H9 (cell line): ENCODE measurements at regions not wholly inside any gene's neighbourhood (a gene's known extent, or its start where the extent isn't known, plus 50 kb on each side); places are given as distances from the start of the nearest gene placed in this dataset.

Experiments used
- DNase-seq: peaks from one replicate; pipeline ENCODE4 v3.0.0-alpha.2; 2017
- H2AFZ ChIP-seq: one replicate; pipeline ENCODE4 v1.6.1; 2013; ENCODE audit warnings: mild to moderate bottlenecking, low read length, control low read depth, moderate library complexity
- H2AK5ac ChIP-seq: 2 replicates; pipeline ENCODE4 v1.6.1; 2013; ENCODE audit warnings: low read length, control low read depth, mixed read lengths; ENCODE audit not compliant: insufficient read length
- H2BK120ac ChIP-seq: one replicate; pipeline ENCODE4 v1.6.1; 2013; ENCODE audit warnings: low read depth, mild to moderate bottlenecking, low read length, control low read depth, inconsistent platforms; ENCODE audit not compliant: poor library complexity, severe bottlenecking
- H2BK12ac ChIP-seq: 2 replicates; pipeline ENCODE4 v1.6.1; 2013; ENCODE audit warnings: low read length, control low read depth, mixed read lengths, low read depth; ENCODE audit not compliant: insufficient read length
- H2BK15ac ChIP-seq: 2 replicates; pipeline ENCODE4 v1.6.1; 2013; ENCODE audit warnings: low read depth, low read length, control low read depth
- H2BK20ac ChIP-seq: one replicate; pipeline ENCODE4 v1.6.1; 2013; ENCODE audit warnings: low read depth, mild to moderate bottlenecking, low read length, control low read depth, inconsistent platforms; ENCODE audit not compliant: poor library complexity, severe bottlenecking
- H2BK5ac ChIP-seq: 2 replicates; pipeline ENCODE4 v1.6.1; 2013; ENCODE audit warnings: low read length, control low read depth, mixed read lengths; ENCODE audit not compliant: insufficient read length
- H3K14ac ChIP-seq: 2 replicates; pipeline ENCODE4 v1.6.1; 2013; ENCODE audit warnings: low read length, control low read depth; ENCODE audit not compliant: insufficient read depth
- H3K18ac ChIP-seq: 2 replicates; pipeline ENCODE4 v1.6.1; 2013; ENCODE audit warnings: low read depth, mild to moderate bottlenecking, mixed read lengths, low read length, control low read depth; ENCODE audit not compliant: insufficient read length
- H3K23ac ChIP-seq: 2 replicates; pipeline ENCODE4 v1.6.1; 2013; ENCODE audit warnings: low read length, control low read depth, mixed read lengths, low read depth; ENCODE audit not compliant: insufficient read length
- H3K23me2 ChIP-seq: 2 replicates; pipeline ENCODE4 v1.6.1; 2013; ENCODE audit warnings: low read depth, mild to moderate bottlenecking, mixed read lengths, low read length, control low read depth; ENCODE audit not compliant: insufficient read length, poor library complexity, severe bottlenecking
- H3K27ac ChIP-seq: 2 replicates; pipeline ENCODE4 v1.5.1; 2013; ENCODE audit warnings: low read length, control low read depth, mixed read lengths, low read depth; ENCODE audit not compliant: insufficient read length
- H3K27me3 ChIP-seq: 2 replicates; pipeline ENCODE4 v1.6.1; 2013; ENCODE audit warnings: low read length, control low read depth, inconsistent platforms; ENCODE audit not compliant: insufficient read depth
- H3K4ac ChIP-seq: 2 replicates; pipeline ENCODE4 v1.6.1; 2013; ENCODE audit warnings: low read depth, mild to moderate bottlenecking, control low read depth, inconsistent platforms, low read length, moderate library complexity
- H3K4me1 ChIP-seq: 2 replicates; pipeline ENCODE4 v1.6.1; 2013; ENCODE audit warnings: low read length, control low read depth, inconsistent platforms; ENCODE audit not compliant: insufficient read depth
- H3K4me2 ChIP-seq: 2 replicates; pipeline ENCODE4 v1.6.1; 2013; ENCODE audit warnings: low read length, control low read depth, mixed read lengths; ENCODE audit not compliant: insufficient read length, insufficient read depth
- H3K56ac ChIP-seq: 2 replicates; pipeline ENCODE4 v1.6.1; 2013; ENCODE audit warnings: low read depth, mild to moderate bottlenecking, mixed read lengths, low read length, control low read depth; ENCODE audit not compliant: insufficient read length
- H3K79me1 ChIP-seq: 2 replicates; pipeline ENCODE4 v1.6.1; 2013; ENCODE audit warnings: low read depth, mild to moderate bottlenecking, moderate library complexity, low read length, control low read depth, inconsistent platforms; ENCODE audit not compliant: insufficient read depth, poor library complexity, severe bottlenecking
- H3K79me2 ChIP-seq: 2 replicates; pipeline ENCODE4 v1.6.1; 2013; ENCODE audit warnings: low read length, control low read depth, inconsistent platforms; ENCODE audit not compliant: insufficient read depth
- H3K9ac ChIP-seq: 2 replicates; pipeline ENCODE4 v1.6.1; 2013; ENCODE audit warnings: low read length, control low read depth, mixed read lengths; ENCODE audit not compliant: insufficient read length; ENCODE audit errors: extremely low read depth
- H3K9me3 ChIP-seq: one replicate; pipeline ENCODE4 v1.6.1; 2013; ENCODE audit warnings: low read depth, low read length, inconsistent platforms; ENCODE audit not compliant: control insufficient read depth
- H3T11ph ChIP-seq: one replicate; pipeline ENCODE4 v1.6.1; 2013; ENCODE audit warnings: mild to moderate bottlenecking, low read length, control low read depth, inconsistent platforms
- H4K20me1 ChIP-seq: one replicate; pipeline ENCODE4 v1.6.1; 2013; ENCODE audit not compliant: control insufficient read depth, insufficient read length, insufficient read depth
- H4K5ac ChIP-seq: 2 replicates; pipeline ENCODE4 v1.6.1; 2013; ENCODE audit warnings: low read depth, mild to moderate bottlenecking, mixed read lengths, low read length, control low read depth; ENCODE audit not compliant: insufficient read length
- H4K8ac ChIP-seq: replicated peaks from 2 replicates; pipeline ENCODE4 v1.6.1; 2013; ENCODE audit warnings: low read length, control low read depth, mixed read lengths, low read depth; ENCODE audit not compliant: insufficient read length
- H4K91ac ChIP-seq: 2 replicates; pipeline ENCODE4 v1.6.1; 2013; ENCODE audit warnings: low read depth, mild to moderate bottlenecking, moderate library complexity, mixed read lengths, low read length, control low read depth; ENCODE audit not compliant: insufficient read length
- H3K27ac Mint-ChIP-seq, 3 experiments: 2 replicates in 2 of 3; 3 replicates in 1 of 3; pipeline ENCODE4 v1.8.0; 2020 to 2021; ENCODE audit warnings: mixed read lengths in 3 of 3, mild to moderate bottlenecking in 1 of 3, moderate library complexity in 1 of 3
- H3K27me3 Mint-ChIP-seq: 2 replicates; pipeline ENCODE4 v1.8.0; 2021; ENCODE audit warnings: low read depth, mild to moderate bottlenecking, moderate library complexity, mixed read lengths
- H3K36me3 Mint-ChIP-seq, 3 experiments: 2 replicates in 2 of 3; 3 replicates in 1 of 3; pipeline ENCODE4 v1.8.0; 2020 to 2021; ENCODE audit warnings: low read depth in 3 of 3, mixed read lengths in 3 of 3; ENCODE audit not compliant: insufficient read depth in 1 of 3
- H3K4me1 Mint-ChIP-seq, 2 experiments: 2 replicates each; pipeline ENCODE4 v1.8.0; 2020; ENCODE audit warnings: mixed read lengths in 2 of 2
- H3K4me3 Mint-ChIP-seq, 2 experiments: 2 replicates in 1 of 2; 3 replicates in 1 of 2; pipeline ENCODE4 v1.8.0; 2020 to 2021; ENCODE audit warnings: mild to moderate bottlenecking in 2 of 2, mixed read lengths in 2 of 2, moderate library complexity in 1 of 2
- H3K9me3 Mint-ChIP-seq, 2 experiments: 2 replicates in 1 of 2; 3 replicates in 1 of 2; pipeline ENCODE4 v1.8.0; 2020; ENCODE audit warnings: mild to moderate bottlenecking in 2 of 2, mixed read lengths in 2 of 2, moderate library complexity in 1 of 2
- CTCF ChIP-seq: fragments of 200-600 bp; sonication (generic); conservative IDR thresholded peaks from 3 replicates; pipeline ENCODE4 v1.8.0; 2021; ENCODE audit warnings: antibody characterized with exemption, mild to moderate bottlenecking

GRCh38 chr17:62888148-62888547 lies 77.9 kb upstream of the TANC2 start:
- H3T11ph ChIP-seq: no peak overlapping the region
- peaks cover 10 to 13% of the 10 kb centered on the region in 2 experiments for H3K4me1 Mint-ChIP-seq

More at GRCh38 chr17:62888148-62888547, 77.9 kb upstream of the TANC2 start:
- H3K56ac ChIP-seq: no peak overlapping the region
- peaks cover 0 to 1% (median 0%) of the 10 kb centered on the region in 3 experiments; a peak in 1 of 7 replicates for H3K36me3 Mint-ChIP-seq
- no peak for TF ChIP-seq CTCF
- H2BK12ac ChIP-seq: no peak overlapping the region
- H2BK120ac ChIP-seq: no peak overlapping the region
- H3K9me3 Mint-ChIP-seq: peaks cover 0 to 2% of the 10 kb centered on the region in 2 experiments; a peak in 2 of 5 replicates
- peaks cover 7% of the 10 kb centered on the region; the same call in 1 of the 2 replicates for H3K4me1 ChIP-seq
- no peak overlapping the region for H4K91ac ChIP-seq
- no peaks in the 10 kb centered on the region for H3K9me3 ChIP-seq
- no peak overlapping the region for H2AFZ ChIP-seq
- no peak overlapping the region for H3K18ac ChIP-seq
- H4K8ac ChIP-seq: no peak overlapping the region
- H3K23me2 ChIP-seq: no peaks in the 10 kb centered on the region
- H3K4me2 ChIP-seq: no peak overlapping the region
- no peak overlapping the region for H2BK5ac ChIP-seq
- no peak overlapping the region for H3K27ac ChIP-seq
- H2BK15ac ChIP-seq: no peak overlapping the region
- H3K9ac ChIP-seq: no peak overlapping the region
- H4K5ac ChIP-seq: no peak overlapping the region
- H2AK5ac ChIP-seq: no peak overlapping the region
- no peak overlapping the region for H2BK20ac ChIP-seq
- no peaks in the 10 kb centered on the region for H3K27me3 ChIP-seq
- no peak overlapping the region for H3K14ac ChIP-seq
- no peak overlapping the region for H3K23ac ChIP-seq
- DNase-seq: no peak
- H4K20me1 ChIP-seq: no peaks in the 10 kb centered on the region
- H3K79me2 ChIP-seq: no peaks in the 10 kb centered on the region
- H3K4me3 Mint-ChIP-seq: no peak overlapping the region
- H3K27me3 Mint-ChIP-seq: no peaks in the 10 kb centered on the region
- H3K79me1 ChIP-seq: no peaks in the 10 kb centered on the region
- no peak overlapping the region for H3K4ac ChIP-seq
- H3K27ac Mint-ChIP-seq: no peak overlapping the region
